Endothelial cell of umbilical vein (primary cell): ENCODE measurements at regions not wholly inside any gene's neighbourhood (a gene's known extent, or its start where the extent isn't known, plus 50 kb on each side); places are given as distances from the start of the nearest gene placed in this dataset.

Experiments used
- BruUV-seq: library from RNA; stranded (reverse); fragments of 400-500 nt; replicated peaks from 2 replicates; lab custom pipeline; 2021; lab: Mats Ljungman, UMichigan
- CTCF ChIA-PET: fragments of 300-600, 350-600 bp; sonication (Branson Sonifier 250); formaldehyde crosslinking; loops from one replicate; lab custom pipeline; 2021; ENCODE audit warnings: antibody characterized with exemption, inconsistent platforms; lab: Charles Lee
- POLR2A ChIA-PET: fragments of 300-600, 350-600 bp; sonication (Branson Sonifier 250); formaldehyde crosslinking; loops from one replicate; lab custom pipeline; 2021; ENCODE audit warnings: antibody characterized with exemption, inconsistent platforms; lab: Charles Lee
- DNase-seq: peaks from one replicate; pipeline ENCODE4 v3.0.0-alpha.2; 2011; ENCODE audit warnings: low read depth, low spot score
- FAIRE-seq: peaks from 2 replicates; lab custom pipeline; 2011; peaks lifted over from hg19 to GRCh38; lab: Jason Lieb, UNC
- H2AFZ ChIP-seq: 2 replicates; pipeline ENCODE4 v1.6.0; 2012; ENCODE audit warnings: low read depth, low read length, control low read depth, inconsistent platforms
- H3K27ac ChIP-seq: 2 replicates; pipeline ENCODE4 v1.5.1; 2011; ENCODE audit warnings: low read depth, mild to moderate bottlenecking, control low read depth, low read length, moderate library complexity; ENCODE audit not compliant: insufficient read depth
- H3K27me3 ChIP-seq, 2 experiments: 2 replicates each; pipeline versions ENCODE4 v1.6.0 to v1.6.1; 2011; ENCODE audit warnings: low read length in 2 of 2, mixed read lengths in 1 of 2; ENCODE audit not compliant: control insufficient read depth in 2 of 2, insufficient read depth in 2 of 2
- H3K36me3 ChIP-seq, 2 experiments: 2 replicates in 1 of 2; 3 replicates in 1 of 2; pipeline ENCODE4 v1.5.1; 2011; ENCODE audit warnings: low read length in 2 of 2, mild to moderate bottlenecking in 1 of 2, moderate library complexity in 1 of 2; ENCODE audit not compliant: control insufficient read depth in 2 of 2, insufficient read depth in 2 of 2; ENCODE audit errors: extremely low read depth in 1 of 2
- H3K4me1 ChIP-seq: 3 replicates; pipeline ENCODE4 v1.5.1; 2011; ENCODE audit warnings: mild to moderate bottlenecking, low read length; ENCODE audit not compliant: control insufficient read depth, insufficient read depth; ENCODE audit errors: extremely low read depth
- H3K4me2 ChIP-seq: 2 replicates; pipeline ENCODE4 v1.6.1; 2011; ENCODE audit warnings: low read length, control low read depth, mixed read lengths; ENCODE audit not compliant: insufficient read depth
- H3K4me3 ChIP-seq, 3 experiments: fragments of 200-600 bp in 1 of 3; sonication (generic), shearing (Covaris generic) in 1 of 3; replicated peaks in 1 of 3; 2 replicates each; pipeline ENCODE4 v1.5.1; 2011 to 2016; ENCODE audit warnings: control low read depth in 3 of 3, low read length in 3 of 3, mild to moderate bottlenecking in 2 of 3, inconsistent platforms in 1 of 3, low read depth in 1 of 3, moderate library complexity in 1 of 3; ENCODE audit not compliant: insufficient read depth in 1 of 3
- H3K79me2 ChIP-seq: 2 replicates; pipeline ENCODE4 v1.6.0; 2012; ENCODE audit warnings: low read length, inconsistent platforms; ENCODE audit not compliant: control insufficient read depth, insufficient read depth
- H3K9ac ChIP-seq: replicated peaks from 2 replicates; pipeline ENCODE3; 2011; ENCODE audit warnings: low read length, control low read depth; ENCODE audit not compliant: insufficient read depth; ENCODE audit errors: extremely low read depth
- H3K9me1 ChIP-seq: replicated peaks from 3 replicates; pipeline ENCODE4 v1.6.0; 2011; ENCODE audit warnings: mild to moderate bottlenecking, low read length; ENCODE audit not compliant: control insufficient read depth, insufficient read depth; ENCODE audit errors: extremely low read depth
- H3K9me3 ChIP-seq: replicated peaks from 2 replicates; pipeline ENCODE4 v1.5.1; 2012; ENCODE audit warnings: low read length, inconsistent platforms; ENCODE audit not compliant: control insufficient read depth, insufficient read depth
- H4K20me1 ChIP-seq: replicated peaks from 2 replicates; pipeline ENCODE3; 2011; ENCODE audit warnings: mild to moderate bottlenecking, low read length; ENCODE audit not compliant: control insufficient read depth, insufficient read depth; ENCODE audit errors: extremely low read depth
- EZH2 ChIP-seq: IDR thresholded peaks from 2 replicates; pipeline ENCODE4 v1.6.1; 2012; ENCODE audit warnings: borderline replicate concordance, low read depth, mild to moderate bottlenecking, moderate library complexity, low read length, inconsistent platforms; ENCODE audit not compliant: severe bottlenecking
- JUN ChIP-seq: IDR thresholded peaks from 2 replicates; pipeline ENCODE4 v1.6.1; 2011; ENCODE audit warnings: borderline replicate concordance, low read depth; ENCODE audit not compliant: insufficient read length, insufficient read depth
- MYC ChIP-seq: IDR thresholded peaks from one replicate; pipeline ENCODE4 v1.6.1; 2011; ENCODE audit warnings: mild to moderate bottlenecking, low read depth, low read length
- POLR2AphosphoS5 ChIP-seq: IDR thresholded peaks from 2 replicates; pipeline ENCODE4 v1.6.1; 2012; ENCODE audit warnings: low read depth, mild to moderate bottlenecking, control low read depth, low read length, moderate library complexity; ENCODE audit not compliant: insufficient read depth
- dilution Hi-C: fragments of 300-500 bp; cut with MboI; formaldehyde crosslinking; loops from one replicate; pipeline ENCODE4 v1.15.0; 2019; ENCODE audit warnings: low sequenced_read_pairs; ENCODE audit not compliant: extremely low pct_ligation_motif_present
- intact Hi-C: fragments of 100-400 bp; cut with micrococcal nuclease; formaldehyde crosslinking; loops from one replicate; pipeline ENCODE4 v1.10.0; 2022
- TF ChIP-seq, protein P1 (sequence below): IDR thresholded peaks from 2 replicates; pipeline ENCODE4 v1.6.1; 2011; ENCODE audit not compliant: insufficient read depth, insufficient read length
- TF ChIP-seq, protein P2 (sequence below), 2 donors: IDR thresholded peaks; 1 replicate in 1 of 2; 2 replicates in 1 of 2; pipeline ENCODE4 v1.5.1; 2011; ENCODE audit warnings: low read length in 2 of 2, mild to moderate bottlenecking in 2 of 2, moderate library complexity in 2 of 2, control low read depth in 1 of 2, inconsistent platforms in 1 of 2, low read depth in 1 of 2; ENCODE audit not compliant: insufficient read depth in 1 of 2; ENCODE audit errors: extremely low read depth in 1 of 2

DNA sequence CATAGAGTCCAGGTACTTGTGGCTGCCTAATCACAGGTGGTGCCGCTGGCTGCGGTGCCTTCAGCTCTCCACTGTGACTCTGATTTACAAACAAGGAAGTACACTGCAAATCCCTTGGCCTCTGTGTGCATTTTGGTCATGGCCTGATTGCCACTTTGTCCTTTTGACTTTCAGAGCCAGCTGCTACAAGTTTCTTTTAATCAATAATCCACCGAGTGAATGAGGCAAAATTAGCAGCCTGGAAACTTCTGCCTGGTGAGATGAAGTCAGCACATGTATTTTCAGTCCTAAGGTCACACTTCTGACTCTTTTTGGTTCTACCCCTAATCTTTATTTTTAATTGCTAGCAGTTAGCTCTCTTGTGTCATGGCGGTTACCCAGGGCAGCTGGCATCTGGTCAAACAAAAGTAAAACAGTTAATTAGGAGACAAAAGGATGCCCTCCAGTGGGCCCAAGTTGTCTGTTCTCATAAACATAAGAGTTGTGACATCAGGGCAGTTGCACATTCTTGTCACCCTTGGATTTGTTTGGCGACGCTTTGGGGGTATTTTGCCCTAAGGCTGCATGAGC lies 62.3 kb upstream of the LNX1 start:
- Histone ChIP-seq H3K4me2 (no peak overlapping the region), H3K4me1 (no peaks in the 10 kb centered on the region), H3K9me1 (no peaks in the 10 kb centered on the region), H3K9me3 (no peaks in the 10 kb centered on the region), H3K79me2 (no peaks in the 10 kb centered on the region), H3K27ac (no peak overlapping the region), H3K27me3 (peaks cover 0 to 10% of the 10 kb centered on the region in 2 experiments), H3K9ac (no peak overlapping the region), H3K36me3 (no peaks in the 10 kb centered on the region), H3K4me3 (no peak overlapping the region), H4K20me1 (no peaks in the 10 kb centered on the region), H2AFZ (no peak overlapping the region)
- intact Hi-C loops, result no loop called here
- ChIA-PET CTCF (interaction anchor here (1.0 to 2.0 kb wide), 4 partner anchors 43 to 454 kb away, joined by 3 to 7 read pairs (median 3); no protein-coding TSS in a partner anchor), POLR2A (no interaction called here)
- no TSS peak for BruUV-seq
- FAIRE-seq (no peak), DNase-seq (peak; percentile 8)
- dilution Hi-C loops, result no loop called here
- TF ChIP-seq, protein P1, sequence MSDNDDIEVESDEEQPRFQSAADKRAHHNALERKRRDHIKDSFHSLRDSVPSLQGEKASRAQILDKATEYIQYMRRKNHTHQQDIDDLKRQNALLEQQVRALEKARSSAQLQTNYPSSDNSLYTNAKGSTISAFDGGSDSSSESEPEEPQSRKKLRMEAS, result no peak
- no peak for TF ChIP-seq MYC
- TF ChIP-seq, protein P2, sequence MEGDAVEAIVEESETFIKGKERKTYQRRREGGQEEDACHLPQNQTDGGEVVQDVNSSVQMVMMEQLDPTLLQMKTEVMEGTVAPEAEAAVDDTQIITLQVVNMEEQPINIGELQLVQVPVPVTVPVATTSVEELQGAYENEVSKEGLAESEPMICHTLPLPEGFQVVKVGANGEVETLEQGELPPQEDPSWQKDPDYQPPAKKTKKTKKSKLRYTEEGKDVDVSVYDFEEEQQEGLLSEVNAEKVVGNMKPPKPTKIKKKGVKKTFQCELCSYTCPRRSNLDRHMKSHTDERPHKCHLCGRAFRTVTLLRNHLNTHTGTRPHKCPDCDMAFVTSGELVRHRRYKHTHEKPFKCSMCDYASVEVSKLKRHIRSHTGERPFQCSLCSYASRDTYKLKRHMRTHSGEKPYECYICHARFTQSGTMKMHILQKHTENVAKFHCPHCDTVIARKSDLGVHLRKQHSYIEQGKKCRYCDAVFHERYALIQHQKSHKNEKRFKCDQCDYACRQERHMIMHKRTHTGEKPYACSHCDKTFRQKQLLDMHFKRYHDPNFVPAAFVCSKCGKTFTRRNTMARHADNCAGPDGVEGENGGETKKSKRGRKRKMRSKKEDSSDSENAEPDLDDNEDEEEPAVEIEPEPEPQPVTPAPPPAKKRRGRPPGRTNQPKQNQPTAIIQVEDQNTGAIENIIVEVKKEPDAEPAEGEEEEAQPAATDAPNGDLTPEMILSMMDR (IDR thresholded peaks at IDR 0.05; ENCODE audit: extremely low read depth in 1 of 2, insufficient read depth in 1 of 2, low read depth in 1 of 2, low read length in 2 of 2), result no peak

DNA sequence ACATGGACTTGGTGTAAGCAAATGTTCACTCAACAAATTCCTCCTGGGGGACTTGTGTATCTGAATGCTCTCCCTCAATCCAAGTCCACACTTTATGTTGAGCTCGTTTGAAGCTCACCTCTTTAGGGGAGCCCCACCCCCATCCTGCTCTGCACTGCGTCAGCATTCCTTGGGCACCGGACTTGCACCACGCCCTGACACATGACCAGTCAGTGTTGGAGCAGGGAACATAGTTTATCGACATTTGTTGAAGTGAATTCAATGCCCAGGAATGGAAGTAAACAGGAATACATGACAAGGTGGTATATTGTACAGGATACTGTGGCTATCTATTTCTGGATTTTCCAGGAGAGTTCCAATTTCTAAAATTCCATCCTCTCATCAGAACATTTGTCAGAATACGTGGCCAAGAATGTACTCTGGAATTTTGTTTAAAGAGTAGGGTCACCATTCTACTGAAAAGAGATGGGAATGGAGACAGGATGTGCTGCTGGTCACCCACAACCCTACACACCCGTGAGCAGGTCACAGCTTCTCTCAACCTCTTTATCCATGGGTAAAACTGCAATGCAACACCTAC lies 60.0 kb upstream of the LNX1 start:
- intact Hi-C loops, result no loop called here

More for the DNA sequence above, 60.0 kb upstream of the LNX1 start:
- dilution Hi-C loops, result no loop called here
- Histone ChIP-seq H3K4me3 (no peak overlapping the region), H2AFZ (no peak overlapping the region), H3K27me3 (peaks cover 0 to 10% of the 10 kb centered on the region in 2 experiments), H3K27ac (no peak overlapping the region), H3K4me2 (no peak overlapping the region), H3K79me2 (no peaks in the 10 kb centered on the region), H3K36me3 (no peaks in the 10 kb centered on the region), H3K9me1 (no peaks in the 10 kb centered on the region), H3K4me1 (peaks cover 7% of the 10 kb centered on the region), H4K20me1 (no peaks in the 10 kb centered on the region), H3K9me3 (no peaks in the 10 kb centered on the region), H3K9ac (no peak overlapping the region)
- TF ChIP-seq JUN, result no peak
- TF ChIP-seq, protein P1, result no peak
- no peak for TF ChIP-seq EZH2
- no peak for TF ChIP-seq POLR2AphosphoS5
- DNase-seq (no peak), FAIRE-seq (no peak)
- CTCF ChIA-PET, result interaction anchor here (0.6 to 1.6 kb wide), 2 partner anchors 453 to 583 kb away, joined by 3 to 6 read pairs; no protein-coding TSS in a partner anchor
- BruUV-seq, result no TSS peak
- POLR2A ChIA-PET, result no interaction called here
